Stimulated activated CD4-positive, alpha-beta T cell treated with anti-CD3 and anti-CD28 coated beads, Interleukin-2, amount 100 ng/mL, for 4 hours (primary cell): ENCODE measurements at regions not wholly inside any gene's neighbourhood (a gene's known extent, or its start where the extent isn't known, plus 50 kb on each side); places are given as distances from the start of the nearest gene placed in this dataset.
"Not testable (repeated sequence)": the region's sequence is repeated elsewhere in the genome, so short reads cannot be mapped to it uniquely, and the experiment has no call there.

Experiments
- DNase-seq: peaks from one replicate; pipeline ENCODE4 v3.0.0-alpha.2; 2020; ENCODE audit warnings: low read depth

DNA sequence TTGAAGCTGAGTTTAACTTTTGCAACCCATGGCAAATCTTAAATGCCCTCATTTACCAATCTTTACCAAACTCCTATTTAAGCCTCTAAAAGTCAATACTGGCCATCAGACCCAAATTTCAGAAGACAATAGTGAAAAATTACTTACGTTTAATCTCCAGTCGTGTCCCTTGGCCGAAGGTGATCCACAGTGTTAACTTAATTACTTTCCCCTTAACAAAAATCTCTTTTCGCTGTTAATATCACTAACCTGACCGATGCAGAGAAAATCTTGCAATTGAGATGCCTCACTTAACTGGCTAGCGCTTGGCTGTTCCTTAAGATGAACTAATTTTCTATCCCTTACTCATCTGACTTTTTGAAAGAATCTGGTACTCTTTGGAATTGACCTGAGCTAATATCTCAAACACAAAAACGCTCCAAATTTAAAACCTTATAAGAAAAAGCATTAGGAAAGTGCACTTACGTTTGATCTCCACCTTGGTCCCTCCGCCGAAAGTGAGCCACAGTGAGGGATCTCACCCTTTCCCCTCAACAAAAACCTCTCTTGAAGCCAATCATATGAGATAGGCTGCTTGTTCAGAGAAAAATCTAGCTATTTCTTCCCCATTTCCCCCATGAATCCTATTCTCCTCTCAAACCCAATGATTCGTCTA is 169.1 kb downstream of the RPIA start:
- DNase-seq: no peak

DNA sequence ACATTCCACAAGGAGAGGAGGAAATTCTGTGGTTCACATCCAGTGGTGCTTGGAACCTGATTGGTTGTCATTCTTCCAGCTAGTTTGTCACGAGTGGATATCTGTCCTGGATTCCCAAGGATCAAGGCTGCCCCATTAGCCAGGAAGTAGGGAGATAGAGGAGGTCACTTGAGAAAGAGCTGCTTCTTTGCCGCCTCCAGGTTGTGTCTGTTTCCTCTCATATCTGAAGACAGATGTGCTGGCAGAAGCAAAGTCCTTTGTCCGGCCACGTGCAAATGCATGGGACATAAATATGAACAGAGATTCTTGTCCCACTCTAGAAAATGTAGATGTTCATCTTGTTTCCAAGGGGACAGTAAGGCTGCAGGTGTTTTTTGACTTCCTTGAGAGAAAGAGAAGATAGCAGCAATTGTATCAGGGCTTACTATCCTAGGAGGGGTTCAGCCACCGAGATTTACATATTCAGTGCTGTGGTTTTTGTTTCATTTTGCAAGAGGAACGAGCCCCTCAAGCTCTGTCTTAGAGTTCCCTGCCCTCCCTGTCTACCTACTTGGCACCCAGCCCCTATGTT is 174.4 kb downstream of the RPIA start:
- no peak for DNase-seq

DNA sequence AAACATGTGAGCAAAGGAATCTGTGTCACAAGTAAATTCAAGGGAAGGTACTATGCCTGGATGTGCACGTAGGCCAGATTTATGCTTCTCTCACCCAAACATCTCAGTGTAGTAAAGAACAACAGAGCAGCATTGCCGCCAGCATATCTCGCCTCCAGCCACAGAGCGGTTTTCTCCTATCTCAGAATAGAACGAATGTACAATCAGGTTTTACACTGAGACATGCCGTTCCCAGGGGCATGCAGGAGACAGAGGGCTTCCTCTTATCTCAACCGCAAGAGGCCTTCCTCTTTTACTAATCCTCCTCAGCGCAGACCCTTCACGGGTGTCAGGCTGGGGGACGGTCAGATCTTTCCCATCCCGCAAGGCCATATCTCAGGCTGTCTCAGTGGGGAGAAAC is 175.3 kb downstream of the RPIA start:
- no peak for DNase-seq

DNA sequence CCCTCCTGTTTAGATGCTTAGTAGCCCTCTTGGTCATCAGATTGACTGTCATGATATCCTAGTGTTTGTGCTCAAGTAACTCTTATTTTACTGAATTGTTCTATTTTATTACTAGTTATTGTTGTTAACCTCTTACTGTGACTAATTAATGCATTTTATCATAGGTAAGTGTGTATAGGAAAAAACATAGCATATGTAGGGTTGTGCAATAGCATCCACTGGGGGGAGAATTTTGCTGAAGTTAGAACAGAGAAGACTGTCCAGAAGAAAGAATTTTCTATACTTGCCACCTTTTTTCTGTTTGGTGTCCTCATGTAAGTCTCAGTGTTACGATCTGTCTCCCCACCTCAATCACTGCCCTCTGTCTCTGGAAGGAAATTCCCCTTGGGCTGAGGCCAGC is 177.4 kb downstream of the RPIA start:
- no peak for DNase-seq

DNA sequence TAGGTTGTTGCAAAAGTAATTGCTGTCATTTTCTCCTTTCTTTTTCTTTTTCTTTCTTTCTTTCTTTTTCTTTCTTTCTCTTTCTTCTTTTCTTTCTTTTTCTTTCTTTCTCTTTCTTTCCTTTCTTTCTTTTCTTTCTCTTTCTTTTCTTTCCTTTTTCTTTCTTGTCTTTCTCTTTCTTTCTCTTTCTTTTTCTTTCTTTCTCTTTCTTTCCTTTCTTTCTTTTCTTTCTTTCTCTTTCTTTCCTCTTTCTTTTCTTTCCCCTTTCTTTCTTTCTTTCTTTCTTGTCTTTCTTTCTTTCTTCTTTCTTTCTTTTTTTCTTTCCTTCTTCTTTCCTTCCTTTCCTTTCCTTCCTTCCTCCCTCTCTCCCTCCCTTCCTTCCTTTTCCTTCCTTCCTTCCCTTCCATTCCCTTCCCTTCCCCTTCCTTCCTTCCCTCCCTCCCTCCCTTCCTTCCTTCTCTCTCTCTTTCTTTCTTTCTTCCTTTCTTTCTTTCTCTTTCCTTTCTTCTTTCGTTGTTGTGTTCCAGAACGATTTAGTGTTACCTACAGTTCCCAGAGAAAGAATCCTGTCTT is 178.9 kb downstream of the RPIA start:
- no peak for DNase-seq

DNA sequence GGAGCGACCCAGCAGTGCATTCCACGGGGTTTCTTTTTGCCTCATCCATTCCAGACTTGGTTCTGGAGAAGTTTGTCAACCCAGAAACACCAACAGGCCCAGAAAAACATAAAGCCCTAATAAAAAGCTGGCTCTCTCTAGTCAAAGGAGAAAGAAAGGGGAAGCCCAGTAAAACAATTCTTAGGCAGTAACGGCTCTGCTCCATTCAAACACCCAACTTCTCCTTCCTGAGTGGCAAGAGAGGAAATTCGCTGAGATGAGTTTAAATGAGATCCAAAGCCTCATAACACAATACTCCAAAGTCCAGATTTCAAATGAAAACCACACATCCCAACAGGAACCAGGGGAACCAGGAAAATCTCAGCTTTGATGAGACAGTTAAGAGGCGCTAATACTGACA is 179.9 kb downstream of the RPIA start:
- DNase-seq: no peak

DNA sequence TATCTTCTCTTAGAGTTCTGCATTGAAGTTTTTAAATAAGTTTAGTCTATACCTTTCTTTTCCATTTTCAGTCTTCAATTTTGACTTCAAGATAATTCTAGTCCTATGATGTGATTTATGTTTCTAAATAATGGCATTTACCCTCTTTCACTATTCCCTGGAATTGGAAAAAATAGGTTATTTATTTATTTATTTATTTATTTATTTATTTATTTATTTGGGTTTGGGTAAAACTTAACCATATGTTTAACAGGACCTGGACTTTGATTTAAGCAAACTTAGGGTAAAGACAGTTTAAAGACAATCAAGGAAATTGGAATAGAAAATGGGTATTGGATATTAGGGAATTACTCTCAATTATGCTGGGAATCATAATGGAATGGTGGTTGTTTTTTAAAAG is 182.1 kb downstream of the RPIA start:
- no peak for DNase-seq

DNA sequence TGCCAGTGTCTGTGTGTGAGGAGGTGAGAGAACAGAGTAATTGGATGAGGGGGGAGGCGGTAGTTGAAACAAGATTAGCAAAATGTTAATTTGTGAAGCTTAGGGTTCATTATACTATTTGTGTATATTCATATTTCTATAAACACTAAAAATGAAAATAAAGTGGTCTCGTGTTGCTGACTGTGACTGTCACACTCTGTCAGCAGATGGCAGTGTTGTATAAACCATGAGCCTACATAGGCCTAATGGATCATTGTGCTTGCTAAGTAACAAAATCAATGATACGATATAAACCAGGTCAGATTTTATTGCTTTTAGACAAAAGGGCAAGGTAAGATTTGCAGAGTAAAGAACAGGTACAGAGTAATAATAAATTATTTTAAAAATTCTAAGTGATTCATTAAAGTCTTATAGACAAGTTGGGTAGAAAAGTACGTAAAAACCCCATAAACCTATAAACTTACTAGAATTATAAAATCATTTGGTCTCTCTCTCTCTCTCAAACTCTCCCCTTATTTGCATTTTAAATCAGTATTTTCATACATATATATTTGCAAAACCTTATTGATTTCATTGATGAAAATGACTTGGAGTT is 182.7 kb downstream of the RPIA start:
- DNase-seq: peak; percentile 15

DNA sequence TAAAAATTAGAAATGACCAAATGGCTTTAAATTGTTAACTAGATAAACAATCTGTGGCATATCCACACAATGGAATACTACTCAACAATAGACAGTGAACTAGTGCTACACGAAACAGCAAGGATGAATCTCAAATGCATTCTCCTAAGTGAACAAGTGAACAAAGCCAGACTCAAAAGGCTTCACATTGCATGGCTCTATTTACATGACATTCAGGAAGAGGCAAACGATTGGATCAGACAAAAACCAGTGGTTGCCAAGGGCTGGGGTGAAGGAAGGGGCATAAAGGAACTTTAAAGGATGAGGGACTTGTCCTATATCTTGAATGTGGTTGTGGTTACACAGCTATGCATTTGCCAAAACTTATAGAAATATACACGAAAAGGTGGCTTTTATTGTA is 184.3 kb downstream of the RPIA start:
- DNase-seq: no peak

DNA sequence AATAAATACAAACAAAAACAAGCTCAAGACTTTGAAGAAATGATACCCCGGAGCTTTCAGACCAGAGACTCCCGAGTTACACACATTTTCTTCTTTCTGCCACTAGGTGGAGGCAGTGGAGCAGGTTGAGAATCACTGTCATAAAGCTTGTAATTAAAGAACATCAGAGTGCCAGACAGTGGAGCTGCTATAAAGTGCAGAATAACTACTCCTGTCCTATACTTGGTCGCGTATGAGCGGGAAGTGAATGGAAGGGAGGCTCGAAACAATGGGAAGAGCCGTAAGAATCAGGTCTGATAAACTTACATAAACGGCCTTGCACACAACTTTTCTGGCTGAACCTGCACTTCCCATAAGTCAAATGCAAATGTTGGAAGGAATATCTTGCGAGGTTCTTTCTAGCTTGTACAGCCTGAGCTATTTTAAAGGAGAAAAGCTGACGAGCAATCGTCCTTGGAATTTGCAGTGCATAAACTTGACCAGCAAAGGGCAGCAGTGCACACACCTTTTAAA is 189.0 kb downstream of the RPIA start:
- DNase-seq: peak; percentile 19

DNA sequence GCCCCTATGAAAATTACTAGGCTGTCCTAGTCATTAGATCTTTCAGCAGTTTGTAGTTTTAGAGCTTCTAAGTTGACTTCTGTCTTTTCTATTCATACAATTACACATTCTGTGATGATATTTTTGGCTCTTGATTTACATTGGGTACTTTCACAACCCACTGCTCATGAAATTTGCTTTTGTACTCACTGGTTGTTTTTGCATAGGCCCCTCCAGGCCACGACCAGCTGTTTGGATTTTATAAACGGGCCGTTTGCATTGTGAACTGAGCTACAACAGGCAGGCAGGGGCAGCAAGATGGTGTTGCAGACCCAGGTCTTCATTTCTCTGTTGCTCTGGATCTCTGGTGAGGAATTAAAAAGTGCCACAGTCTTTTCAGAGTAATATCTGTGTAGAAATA is 193.8 kb downstream of the RPIA start:
- DNase-seq: no peak

DNA sequence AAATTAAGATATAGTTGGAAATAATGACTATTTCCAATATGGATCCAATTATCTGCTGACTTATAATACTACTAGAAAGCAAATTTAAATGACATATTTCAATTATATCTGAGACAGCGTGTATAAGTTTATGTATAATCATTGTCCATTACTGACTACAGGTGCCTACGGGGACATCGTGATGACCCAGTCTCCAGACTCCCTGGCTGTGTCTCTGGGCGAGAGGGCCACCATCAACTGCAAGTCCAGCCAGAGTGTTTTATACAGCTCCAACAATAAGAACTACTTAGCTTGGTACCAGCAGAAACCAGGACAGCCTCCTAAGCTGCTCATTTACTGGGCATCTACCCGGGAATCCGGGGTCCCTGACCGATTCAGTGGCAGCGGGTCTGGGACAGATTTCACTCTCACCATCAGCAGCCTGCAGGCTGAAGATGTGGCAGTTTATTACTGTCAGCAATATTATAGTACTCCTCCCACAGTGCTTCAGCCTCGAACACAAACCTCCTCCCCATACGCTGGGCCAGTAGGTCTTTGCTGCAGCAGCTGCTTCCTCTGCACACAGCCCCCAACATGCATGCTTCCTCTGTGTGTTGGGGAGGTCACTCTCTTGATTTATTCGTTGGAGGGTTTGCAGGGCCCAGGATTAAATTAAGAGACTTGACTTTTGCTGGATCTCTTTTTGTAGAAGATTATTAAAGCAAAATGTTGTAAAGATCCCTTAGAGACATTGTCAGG is 194.4 kb downstream of the RPIA start:
- no peak for DNase-seq

DNA sequence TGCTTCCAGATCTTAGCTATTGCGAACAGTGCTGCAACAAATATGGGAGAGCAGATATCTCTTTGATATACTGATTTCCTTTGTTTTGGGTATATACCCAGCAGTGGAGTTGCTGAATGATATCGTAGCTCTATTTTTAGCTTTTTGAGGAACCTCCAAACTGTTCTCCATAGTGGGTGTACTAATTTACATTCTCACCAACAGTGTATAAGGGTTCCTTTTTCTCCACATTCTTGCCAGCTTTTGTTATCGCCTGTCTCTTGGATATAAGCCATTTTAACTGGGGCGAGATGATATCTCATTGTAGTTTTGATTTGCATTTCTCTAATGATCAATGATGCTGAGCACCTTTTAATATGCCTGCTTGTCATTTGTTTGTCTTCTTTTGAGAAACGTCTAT is 196.0 kb downstream of the RPIA start:
- not testable (repeated sequence) for DNase-seq

DNA sequence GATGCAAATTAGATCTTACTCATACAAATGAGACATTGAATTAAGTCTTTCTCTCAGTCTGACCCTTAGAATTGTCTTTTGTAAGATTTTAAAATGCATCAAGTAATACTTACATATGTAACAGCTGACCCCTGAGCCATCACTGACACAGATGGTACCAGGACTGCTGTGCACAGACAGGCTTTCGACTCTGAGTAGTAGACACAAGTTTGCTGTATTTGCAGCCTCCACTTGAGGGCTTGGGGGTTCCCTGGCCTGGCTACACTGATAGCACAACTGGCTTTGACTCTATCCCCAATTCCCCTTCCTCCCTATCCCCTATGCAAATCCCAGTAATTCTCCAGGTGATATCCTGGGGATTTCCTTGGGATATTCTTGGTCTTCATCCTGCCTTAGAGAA is 200.7 kb downstream of the RPIA start:
- no peak for DNase-seq

DNA sequence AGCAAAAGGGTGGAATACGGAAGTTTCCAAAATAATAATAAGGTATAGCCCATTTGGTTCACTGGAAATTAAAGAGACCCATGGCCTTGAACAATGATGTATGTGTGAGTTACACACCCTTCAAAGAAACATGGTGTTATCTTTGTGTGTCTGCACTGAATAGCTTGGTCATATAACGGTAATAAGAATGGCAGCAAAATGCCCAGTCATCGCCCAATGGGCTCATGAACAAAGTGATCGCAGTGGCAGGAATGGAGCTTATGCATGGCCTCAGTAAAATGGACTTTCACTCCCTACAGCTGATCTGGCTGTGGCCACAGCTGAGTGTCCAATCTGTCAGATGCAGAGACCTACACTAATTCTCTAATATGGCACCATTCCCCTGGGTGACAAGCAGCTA is 201.3 kb downstream of the RPIA start:
- no peak for DNase-seq

DNA sequence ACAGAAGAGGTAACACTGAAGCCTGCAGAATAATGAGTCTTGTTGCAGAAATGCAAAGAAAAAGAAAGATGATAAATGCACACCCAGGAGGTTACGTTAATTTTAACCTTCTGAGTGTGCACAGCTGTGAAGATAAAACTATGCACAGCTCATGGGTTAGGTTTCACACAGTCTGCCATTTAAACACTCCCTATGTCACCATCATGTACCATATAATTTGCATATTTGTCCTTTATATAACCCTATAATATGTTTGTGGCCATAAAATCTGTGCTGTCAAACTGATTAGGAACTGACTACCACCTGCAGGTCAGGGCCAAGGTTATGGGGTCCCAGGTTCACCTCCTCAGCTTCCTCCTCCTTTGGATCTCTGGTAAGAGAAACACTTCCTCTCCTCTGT is 205.5 kb downstream of the RPIA start:
- no peak for DNase-seq

DNA sequence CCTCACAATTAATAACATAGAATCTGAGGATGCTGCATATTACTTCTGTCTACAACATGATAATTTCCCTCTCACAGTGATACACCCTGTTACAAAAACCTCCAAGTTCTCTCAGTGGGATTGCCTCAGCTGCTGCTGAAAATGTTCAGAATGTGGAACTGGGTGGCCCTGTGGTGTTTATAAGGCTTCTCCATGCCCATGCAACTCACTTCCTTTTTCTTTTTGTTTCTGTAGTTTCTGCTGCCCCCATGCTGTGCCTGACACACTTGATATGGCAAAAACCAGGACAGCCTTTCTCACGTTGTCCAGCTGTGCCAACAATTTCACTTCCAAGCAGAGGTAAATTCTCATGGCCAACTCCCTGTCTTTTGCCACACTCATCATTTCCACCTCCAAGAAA is 206.2 kb downstream of the RPIA start:
- DNase-seq: no peak

DNA sequence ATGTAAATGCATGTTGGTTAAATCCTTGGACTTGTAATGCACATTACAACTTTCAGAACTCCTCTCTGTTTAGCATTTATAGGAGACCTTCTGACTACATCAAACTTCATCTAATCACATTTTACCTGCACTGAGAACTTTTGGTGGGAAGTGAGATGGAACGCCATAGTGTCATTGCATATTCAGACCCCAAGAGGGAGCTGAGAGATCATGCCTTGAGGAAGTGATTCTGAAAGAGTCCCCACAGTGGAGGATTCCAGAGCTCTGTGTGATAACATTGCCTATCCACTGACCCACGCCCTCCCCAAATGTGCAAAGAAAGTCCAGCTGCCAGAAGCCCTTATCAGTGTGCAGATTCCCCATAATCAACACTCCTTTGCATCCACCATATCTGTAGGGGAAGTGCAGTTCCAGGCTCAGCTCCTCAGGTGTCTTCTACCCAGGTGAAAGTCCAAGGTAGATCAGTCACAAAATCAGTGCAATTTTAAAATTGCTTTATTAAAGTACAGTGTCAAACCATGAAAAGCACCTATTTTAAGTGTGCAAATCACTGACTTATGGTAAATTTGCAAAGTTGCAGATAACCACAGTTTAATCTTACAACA is 212.4 kb downstream of the RPIA start:
- DNase-seq: no peak

DNA sequence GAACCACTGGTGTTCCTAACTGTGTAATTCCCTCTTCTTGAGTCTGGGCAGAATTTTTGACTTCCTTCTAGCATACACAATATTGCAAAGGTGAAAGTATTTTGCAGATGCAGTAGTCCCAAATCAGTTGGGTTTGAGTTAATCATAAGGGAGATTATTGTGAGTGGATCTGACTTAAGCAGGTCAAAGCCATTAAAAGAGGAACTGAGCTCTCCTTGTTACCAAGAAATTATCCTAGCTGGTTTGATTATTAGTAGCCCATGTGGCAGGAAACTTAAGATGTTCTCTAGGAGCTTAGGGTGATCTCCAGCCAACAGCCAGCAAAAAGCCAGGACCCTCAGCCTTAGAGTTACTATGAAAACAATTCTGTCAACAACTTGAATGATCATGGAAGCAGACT is 221.8 kb downstream of the RPIA start:
- DNase-seq: no peak

DNA sequence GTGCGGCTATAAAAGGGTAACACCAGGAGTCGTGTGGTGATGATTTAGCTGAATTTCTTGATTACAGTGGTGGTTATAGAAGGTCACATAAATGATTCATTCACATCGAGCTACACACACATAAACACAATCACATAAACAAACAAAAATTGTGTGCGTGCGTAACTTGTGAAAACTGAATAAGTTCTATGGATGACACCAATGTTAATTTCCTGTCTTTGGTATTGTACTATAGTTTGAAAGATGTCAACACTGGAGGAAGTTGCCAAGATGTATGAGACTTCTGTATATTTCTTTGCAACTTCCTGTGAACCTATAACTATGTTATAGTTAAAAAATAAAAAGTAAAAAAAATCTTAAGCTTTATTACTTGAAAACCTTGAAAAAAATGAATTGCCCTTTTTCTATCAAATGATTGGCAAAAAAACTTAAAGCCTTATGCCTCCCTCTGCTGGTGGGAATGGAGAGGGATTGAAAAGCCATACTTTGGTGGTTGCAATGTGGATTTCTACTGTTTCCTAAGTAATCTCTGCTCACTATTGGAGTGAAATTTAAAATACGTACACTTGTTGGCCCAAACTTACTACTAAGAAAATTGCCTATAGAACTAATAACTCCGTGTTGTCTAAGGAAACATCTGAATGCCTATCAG is 227.7 kb downstream of the RPIA start:
- no peak for DNase-seq

DNA sequence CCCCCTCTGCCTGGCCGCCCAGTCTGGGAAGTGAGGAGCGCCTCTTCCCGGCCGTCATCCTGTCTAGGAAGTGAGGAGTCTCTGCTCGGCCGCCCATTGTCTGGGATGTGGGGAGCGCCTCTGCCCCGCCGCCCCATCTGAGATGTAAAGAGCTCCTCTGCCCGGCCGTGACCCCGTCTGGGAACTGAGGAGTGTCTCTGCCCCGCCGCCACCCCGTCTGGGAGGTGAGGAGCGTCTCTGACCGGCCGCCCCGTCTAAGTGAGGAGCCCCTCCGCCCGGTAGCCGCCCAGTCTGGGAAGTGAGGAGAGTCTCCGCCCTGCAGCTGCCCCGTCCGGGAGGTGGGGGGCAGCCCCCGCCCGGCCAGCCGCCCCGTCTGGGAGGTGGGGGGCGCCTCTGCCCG is 228.9 kb downstream of the RPIA start:
- DNase-seq: not testable (repeated sequence)

DNA sequence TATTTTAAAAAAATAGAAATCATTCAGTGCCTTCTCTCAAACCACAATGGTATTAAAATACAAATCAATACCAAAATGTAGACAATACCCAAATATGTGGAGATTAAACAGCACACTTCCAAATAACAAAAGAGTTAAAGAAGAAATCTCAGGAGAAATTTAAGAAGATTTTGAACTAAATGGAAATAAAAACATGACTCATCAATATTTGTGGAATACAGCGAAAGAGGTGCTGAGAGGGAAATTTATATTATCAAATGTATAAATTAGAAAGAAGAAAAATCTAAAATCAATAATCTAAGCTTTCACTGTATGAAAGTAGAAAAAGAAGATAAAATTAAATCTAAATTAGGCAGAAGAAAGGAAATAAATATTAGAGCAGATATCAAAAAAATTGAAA is 233.1 kb downstream of the RPIA start:
- no peak for DNase-seq
